Glutamatergic neuron (in vitro differentiated cells): ENCODE measurements at regions not wholly inside any gene's neighbourhood (a gene's known extent, or its start where the extent isn't known, plus 50 kb on each side); places are given as distances from the start of the nearest gene placed in this dataset.
"Not testable (repeated sequence)": the region's sequence is repeated elsewhere in the genome, so short reads cannot be mapped to it uniquely, and the experiment has no call there.

Experiments used
- DNase-seq: peaks from one replicate; pipeline ENCODE4 v3.0.0; 2022
- H3K27ac Mint-ChIP-seq: one replicate; pipeline ENCODE4 v1.8.0; 2020; ENCODE audit warnings: mild to moderate bottlenecking, mixed read lengths, inconsistent platforms; ENCODE audit not compliant: unreplicated experiment
- H3K27me3 Mint-ChIP-seq: one replicate; pipeline ENCODE4 v1.8.0; 2020; ENCODE audit warnings: mild to moderate bottlenecking, moderate library complexity, mixed read lengths, inconsistent platforms; ENCODE audit not compliant: unreplicated experiment
- H3K36me3 Mint-ChIP-seq: one replicate; pipeline ENCODE4 v1.8.0; 2020; ENCODE audit warnings: mild to moderate bottlenecking, mixed read lengths, inconsistent platforms; ENCODE audit not compliant: unreplicated experiment
- H3K4me1 Mint-ChIP-seq: one replicate; pipeline ENCODE4 v1.8.0; 2020; ENCODE audit warnings: mild to moderate bottlenecking, low read depth, mixed read lengths, inconsistent platforms; ENCODE audit not compliant: unreplicated experiment
- H3K4me3 Mint-ChIP-seq: one replicate; pipeline ENCODE4 v1.8.0; 2020; ENCODE audit warnings: mild to moderate bottlenecking, mixed read lengths, inconsistent platforms; ENCODE audit not compliant: unreplicated experiment
- H3K9me3 Mint-ChIP-seq: one replicate; pipeline ENCODE4 v1.8.0; 2020; ENCODE audit warnings: mild to moderate bottlenecking, moderate library complexity, mixed read lengths, inconsistent platforms; ENCODE audit not compliant: unreplicated experiment
- CTCF ChIP-seq: fragments of 200-600 bp; sonication (generic); IDR thresholded peaks from one replicate; pipeline ENCODE4 v1.5.0; 2021; ENCODE audit not compliant: partially characterized antibody, unreplicated experiment

DNA sequence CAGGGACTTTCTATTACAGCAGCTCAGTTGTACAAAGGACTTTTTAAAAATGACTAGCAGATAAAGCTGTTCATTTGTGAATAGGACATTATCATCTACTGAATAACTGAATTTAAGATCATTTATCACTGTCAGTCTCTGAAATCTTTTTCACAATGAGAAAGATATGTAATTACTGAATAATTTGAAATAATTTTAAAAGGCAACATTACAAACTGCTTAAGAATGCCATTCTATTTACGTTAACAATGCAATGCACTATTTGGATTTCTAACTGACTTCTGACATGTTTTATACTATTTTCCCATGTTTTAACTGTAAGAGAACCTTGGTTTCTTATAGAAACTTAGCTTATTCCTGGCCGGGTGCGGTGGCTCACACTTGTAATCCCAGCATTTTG is 2033.0 kb upstream of the PCDH20 start:
- TF ChIP-seq CTCF = no peak
- no peak for DNase-seq
- H3K36me3 Mint-ChIP-seq = no peaks in the 10 kb centered on the region
- H3K4me3 Mint-ChIP-seq = no peak overlapping the region
- H3K9me3 Mint-ChIP-seq = peaks cover 2% of the 10 kb centered on the region
- no peak overlapping the region for H3K27ac Mint-ChIP-seq
- H3K4me1 Mint-ChIP-seq = no peaks in the 10 kb centered on the region
- H3K27me3 Mint-ChIP-seq = peaks cover 2% of the 10 kb centered on the region

GRCh38 chr13:63446329-63446728 is 2030.7 kb upstream of the PCDH20 start:
- Mint-ChIP-seq H3K27ac (no peak overlapping the region), H3K4me3 (no peak overlapping the region), H3K4me1 (no peaks in the 10 kb centered on the region), H3K27me3 (peaks cover 2% of the 10 kb centered on the region), H3K9me3 (peaks cover 2% of the 10 kb centered on the region), H3K36me3 (no peaks in the 10 kb centered on the region)
- no peak for DNase-seq
- TF ChIP-seq CTCF = no peak

DNA sequence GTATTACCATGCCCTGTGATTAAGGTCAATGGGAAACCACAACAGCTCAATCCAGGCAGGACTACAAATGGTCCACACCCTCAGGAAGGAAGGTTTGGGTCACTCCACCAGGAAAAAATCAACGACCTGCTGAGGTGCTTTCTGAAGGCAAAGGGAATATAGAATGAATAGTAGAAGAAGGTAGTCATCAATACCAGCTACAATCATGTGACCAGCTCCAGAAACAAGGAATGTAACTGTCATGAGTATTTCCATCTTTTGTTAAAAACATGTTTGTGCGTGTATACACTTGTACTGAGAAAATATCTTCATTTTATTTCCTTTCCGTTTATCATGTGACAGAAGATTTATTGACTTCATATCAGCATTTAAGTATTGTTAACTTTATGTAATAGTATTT is 2028.6 kb upstream of the PCDH20 start:
- H3K27ac Mint-ChIP-seq, H3K36me3 Mint-ChIP-seq, H3K4me3 Mint-ChIP-seq: not testable (repeated sequence)

GRCh38 chr13:63438951-63439350 is 2023.3 kb upstream of the PCDH20 start:
- no peak for TF ChIP-seq CTCF
- DNase-seq = no peak
- Mint-ChIP-seq H3K36me3 (no peaks in the 10 kb centered on the region), H3K27me3 (peaks cover 2% of the 10 kb centered on the region), H3K27ac (no peak overlapping the region), H3K9me3 (no peaks in the 10 kb centered on the region), H3K4me3 (no peak overlapping the region), H3K4me1 (no peaks in the 10 kb centered on the region)

More for the DNA sequence above, 2028.6 kb upstream of the PCDH20 start:
- H3K9me3 Mint-ChIP-seq, H3K4me1 Mint-ChIP-seq, H3K27me3 Mint-ChIP-seq, DNase-seq: not testable (repeated sequence)

GRCh38 chr13:63436325-63436668 is 2020.6 kb upstream of the PCDH20 start:
- Mint-ChIP-seq H3K27ac (no peak overlapping the region), H3K9me3 (no peaks in the 10 kb centered on the region)

More at GRCh38 chr13:63436325-63436668, 2020.6 kb upstream of the PCDH20 start:
- Mint-ChIP-seq H3K4me1 (no peaks in the 10 kb centered on the region), H3K4me3 (no peak overlapping the region), H3K36me3 (no peaks in the 10 kb centered on the region), H3K27me3 (peaks cover 2% of the 10 kb centered on the region)
- no peak for TF ChIP-seq CTCF
- DNase-seq = no peak
